ENCODE measurements at regions not wholly inside any gene's neighbourhood (a gene's known extent, or its start where the extent isn't known, plus 50 kb on each side); places are given as distances from the start of the nearest gene placed in this dataset.

DNA sequence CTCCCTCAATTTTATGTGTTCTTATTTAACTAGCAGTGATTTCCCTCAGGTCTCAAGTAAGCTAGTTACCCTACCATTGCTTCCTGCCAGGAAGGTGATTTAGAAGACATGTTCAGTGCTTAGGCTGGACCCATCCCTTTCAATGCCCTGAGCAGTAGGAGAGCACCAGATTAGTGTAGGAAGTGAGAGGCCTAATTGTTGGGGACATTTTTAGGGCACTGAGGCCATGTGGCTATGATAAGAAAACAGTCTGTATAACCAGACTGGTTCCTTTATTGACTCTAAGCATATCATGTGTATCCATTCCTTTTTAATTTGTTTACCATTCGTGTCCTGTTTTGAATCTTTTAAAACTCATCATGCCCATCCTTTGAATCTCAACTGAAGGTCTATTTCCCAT, 312.3 kb upstream of the PRR16 start:
- H3K4me1 ChIP-seq (ENCODE audit: control insufficient read depth, extremely low read depth, insufficient read depth, low read length): no peaks in the 10 kb centered on the region
- no peak overlapping the region for H2AFZ ChIP-seq (ENCODE audit: control insufficient read depth, low read length)
- H3K79me2 ChIP-seq (ENCODE audit: control insufficient read depth, insufficient read depth, low read length): no peaks in the 10 kb centered on the region
- H3K36me3 ChIP-seq (ENCODE audit: control insufficient read depth in 2 of 2, extremely low read depth in 1 of 2, insufficient read depth in 2 of 2, low read length in 2 of 2): no peaks in the 10 kb centered on the region
- no peak overlapping the region for H3K27ac ChIP-seq (ENCODE audit: control insufficient read depth, insufficient read depth, low read length)
- no peaks in the 10 kb centered on the region for H3K27me3 ChIP-seq (ENCODE audit: control insufficient read depth, extremely low read depth, insufficient read depth, low read length)
- dilution Hi-C loops (cut with MboI; ENCODE audit: extremely low pct_ligation_motif_present, low sequenced_read_pairs): no loop called here
- FAIRE-seq (no peak), DNase-seq (ENCODE audit: low read depth, low spot score) (no peak)
- no peak overlapping the region for H3K4me3 ChIP-seq (ENCODE audit: control insufficient read depth in 2 of 3, extremely low read depth in 1 of 3, insufficient read depth in 2 of 3, low read depth in 1 of 3, low read length in 3 of 3)
- TF ChIP-seq, protein P1, sequence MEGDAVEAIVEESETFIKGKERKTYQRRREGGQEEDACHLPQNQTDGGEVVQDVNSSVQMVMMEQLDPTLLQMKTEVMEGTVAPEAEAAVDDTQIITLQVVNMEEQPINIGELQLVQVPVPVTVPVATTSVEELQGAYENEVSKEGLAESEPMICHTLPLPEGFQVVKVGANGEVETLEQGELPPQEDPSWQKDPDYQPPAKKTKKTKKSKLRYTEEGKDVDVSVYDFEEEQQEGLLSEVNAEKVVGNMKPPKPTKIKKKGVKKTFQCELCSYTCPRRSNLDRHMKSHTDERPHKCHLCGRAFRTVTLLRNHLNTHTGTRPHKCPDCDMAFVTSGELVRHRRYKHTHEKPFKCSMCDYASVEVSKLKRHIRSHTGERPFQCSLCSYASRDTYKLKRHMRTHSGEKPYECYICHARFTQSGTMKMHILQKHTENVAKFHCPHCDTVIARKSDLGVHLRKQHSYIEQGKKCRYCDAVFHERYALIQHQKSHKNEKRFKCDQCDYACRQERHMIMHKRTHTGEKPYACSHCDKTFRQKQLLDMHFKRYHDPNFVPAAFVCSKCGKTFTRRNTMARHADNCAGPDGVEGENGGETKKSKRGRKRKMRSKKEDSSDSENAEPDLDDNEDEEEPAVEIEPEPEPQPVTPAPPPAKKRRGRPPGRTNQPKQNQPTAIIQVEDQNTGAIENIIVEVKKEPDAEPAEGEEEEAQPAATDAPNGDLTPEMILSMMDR (optimal IDR thresholded peaks at IDR 0.05 in 1 of 3, IDR thresholded peaks at IDR 0.05 in 1 of 3, conservative IDR thresholded peaks at IDR 0.05 in 1 of 3; ENCODE audit: extremely low read depth in 1 of 3, insufficient read depth in 2 of 3, low read length in 3 of 3): no peak
- TF ChIP-seq EZH2 (IDR thresholded peaks at IDR 0.05; ENCODE audit: low read length): no peak
- H3K9ac ChIP-seq (ENCODE audit: control insufficient read depth, extremely low read depth, insufficient read depth, low read length): no peak overlapping the region
- no peaks in the 10 kb centered on the region for H4K20me1 ChIP-seq (ENCODE audit: control insufficient read depth, extremely low read depth, insufficient read depth, low read length)
- H3K9me1 ChIP-seq (ENCODE audit: control insufficient read depth, extremely low read depth, insufficient read depth, low read length): no peaks in the 10 kb centered on the region
- no peaks in the 10 kb centered on the region for H3K9me3 ChIP-seq (ENCODE audit: control insufficient read depth, low read depth, low read length)
- H3K4me2 ChIP-seq (ENCODE audit: control insufficient read depth, extremely low read depth, insufficient read depth, low read depth, low read length): no peak overlapping the region

DNA sequence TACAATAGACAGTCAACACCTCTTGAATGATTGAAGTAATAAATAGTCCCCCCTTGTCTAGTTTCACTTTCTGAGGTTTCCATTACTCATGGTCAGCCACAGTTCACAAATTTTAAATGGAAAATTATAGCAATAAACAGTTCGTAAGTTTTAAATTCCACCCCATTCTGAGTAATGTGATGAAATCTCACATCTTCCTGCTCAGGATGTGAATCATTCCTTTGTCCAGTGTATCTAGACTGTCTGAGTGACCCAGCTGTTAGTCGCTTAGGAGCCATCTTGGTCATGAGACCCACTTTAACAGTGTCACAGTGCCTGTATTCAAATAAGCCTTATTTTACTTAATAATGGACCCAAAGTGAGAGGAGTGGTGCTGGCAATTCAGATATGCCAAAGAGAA, 311.6 kb upstream of the PRR16 start:
- Histone ChIP-seq H3K27me3 (ENCODE audit: control insufficient read depth, extremely low read depth, insufficient read depth, low read length) (no peaks in the 10 kb centered on the region), H3K9me1 (ENCODE audit: control insufficient read depth, extremely low read depth, insufficient read depth, low read length) (no peaks in the 10 kb centered on the region), H3K9me3 (ENCODE audit: control insufficient read depth, low read depth, low read length) (no peaks in the 10 kb centered on the region), H4K20me1 (ENCODE audit: control insufficient read depth, extremely low read depth, insufficient read depth, low read length) (no peaks in the 10 kb centered on the region), H3K4me2 (ENCODE audit: control insufficient read depth, extremely low read depth, insufficient read depth, low read depth, low read length) (no peak overlapping the region), H3K4me3 (ENCODE audit: control insufficient read depth in 2 of 3, extremely low read depth in 1 of 3, insufficient read depth in 2 of 3, low read depth in 1 of 3, low read length in 3 of 3) (no peak overlapping the region), H2AFZ (ENCODE audit: control insufficient read depth, low read length) (no peak overlapping the region), H3K36me3 (ENCODE audit: control insufficient read depth in 2 of 2, extremely low read depth in 1 of 2, insufficient read depth in 2 of 2, low read length in 2 of 2) (no peaks in the 10 kb centered on the region), H3K27ac (ENCODE audit: control insufficient read depth, insufficient read depth, low read length) (no peak overlapping the region), H3K79me2 (ENCODE audit: control insufficient read depth, insufficient read depth, low read length) (no peaks in the 10 kb centered on the region), H3K4me1 (ENCODE audit: control insufficient read depth, extremely low read depth, insufficient read depth, low read length) (no peaks in the 10 kb centered on the region), H3K9ac (ENCODE audit: control insufficient read depth, extremely low read depth, insufficient read depth, low read length) (no peak overlapping the region)
- no peak for DNase-seq (ENCODE audit: low read depth, low spot score)
- dilution Hi-C loops (cut with MboI; ENCODE audit: extremely low pct_ligation_motif_present, low sequenced_read_pairs): no loop called here
- FAIRE-seq: no peak
- no peak for TF ChIP-seq EZH2 (IDR thresholded peaks at IDR 0.05; ENCODE audit: low read length)

DNA sequence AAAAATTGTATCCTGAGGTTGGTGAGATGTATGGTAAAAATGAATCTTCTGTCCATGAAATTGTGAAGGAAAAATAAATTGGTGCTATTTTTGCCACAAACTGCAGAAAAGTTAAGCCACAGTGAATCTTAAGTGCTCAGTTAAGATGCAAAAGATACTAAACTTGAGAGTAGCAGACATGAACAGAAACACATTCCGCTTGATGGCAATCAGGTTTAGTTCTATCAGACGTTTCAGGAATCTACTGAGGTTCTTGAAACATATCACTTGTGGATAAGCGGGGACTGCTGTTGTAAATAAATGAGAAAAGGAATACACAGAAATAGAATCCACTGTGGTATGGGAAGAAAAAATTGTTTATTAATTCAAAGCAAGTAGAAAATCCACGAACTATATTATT, 311.2 kb upstream of the PRR16 start:
- Histone ChIP-seq H4K20me1 (ENCODE audit: control insufficient read depth, extremely low read depth, insufficient read depth, low read length) (no peaks in the 10 kb centered on the region), H3K4me3 (ENCODE audit: control insufficient read depth in 2 of 3, extremely low read depth in 1 of 3, insufficient read depth in 2 of 3, low read depth in 1 of 3, low read length in 3 of 3) (no peak overlapping the region), H3K4me1 (ENCODE audit: control insufficient read depth, extremely low read depth, insufficient read depth, low read length) (no peaks in the 10 kb centered on the region), H3K9ac (ENCODE audit: control insufficient read depth, extremely low read depth, insufficient read depth, low read length) (no peak overlapping the region), H3K79me2 (ENCODE audit: control insufficient read depth, insufficient read depth, low read length) (no peaks in the 10 kb centered on the region), H3K27me3 (ENCODE audit: control insufficient read depth, extremely low read depth, insufficient read depth, low read length) (no peaks in the 10 kb centered on the region), H3K27ac (ENCODE audit: control insufficient read depth, insufficient read depth, low read length) (no peak overlapping the region), H3K9me1 (ENCODE audit: control insufficient read depth, extremely low read depth, insufficient read depth, low read length) (no peaks in the 10 kb centered on the region), H3K36me3 (ENCODE audit: control insufficient read depth in 2 of 2, extremely low read depth in 1 of 2, insufficient read depth in 2 of 2, low read length in 2 of 2) (no peaks in the 10 kb centered on the region), H3K4me2 (ENCODE audit: control insufficient read depth, extremely low read depth, insufficient read depth, low read depth, low read length) (no peak overlapping the region), H2AFZ (ENCODE audit: control insufficient read depth, low read length) (no peak overlapping the region), H3K9me3 (ENCODE audit: control insufficient read depth, low read depth, low read length) (no peaks in the 10 kb centered on the region)
- FAIRE-seq (no peak), DNase-seq (ENCODE audit: low read depth, low spot score) (no peak)
- dilution Hi-C loops (cut with MboI; ENCODE audit: extremely low pct_ligation_motif_present, low sequenced_read_pairs): no loop called here
- no peak for TF ChIP-seq EZH2 (IDR thresholded peaks at IDR 0.05; ENCODE audit: low read length)
- TF ChIP-seq, protein P1 (optimal IDR thresholded peaks at IDR 0.05 in 1 of 3, IDR thresholded peaks at IDR 0.05 in 1 of 3, conservative IDR thresholded peaks at IDR 0.05 in 1 of 3; ENCODE audit: extremely low read depth in 1 of 3, insufficient read depth in 2 of 3, low read length in 3 of 3): no peak
